Type B pancreatic cell (in vitro differentiated cells): ENCODE measurements at regions not wholly inside any gene's neighbourhood (a gene's known extent, or its start where the extent isn't known, plus 50 kb on each side); places are given as distances from the start of the nearest gene placed in this dataset.

Source experiments
- DNase-seq: peaks from one replicate; pipeline ENCODE4 v3.0.0; 2021; ENCODE audit warnings: mixed read lengths; ENCODE audit not compliant: unreplicated experiment; ENCODE audit errors: extremely low spot score
- H3K27ac Mint-ChIP-seq: 2 replicates; pipeline ENCODE4 v1.8.0; 2021; ENCODE audit warnings: mild to moderate bottlenecking, mixed read lengths
- H3K27me3 Mint-ChIP-seq: 2 replicates; pipeline ENCODE4 v1.8.0; 2021; ENCODE audit warnings: mixed read lengths
- H3K36me3 Mint-ChIP-seq: 2 replicates; pipeline ENCODE4 v1.8.0; 2021; ENCODE audit warnings: mixed read lengths
- H3K4me1 Mint-ChIP-seq: one replicate; pipeline ENCODE4 v1.8.0; 2021; ENCODE audit warnings: mixed read lengths; ENCODE audit not compliant: unreplicated experiment
- H3K4me3 Mint-ChIP-seq: 2 replicates; pipeline ENCODE4 v1.8.0; 2021; ENCODE audit warnings: mild to moderate bottlenecking, mixed read lengths
- H3K9me3 Mint-ChIP-seq: 2 replicates; pipeline ENCODE4 v1.8.0; 2021; ENCODE audit warnings: mixed read lengths
- TF ChIP-seq, protein P1 (sequence below): fragments of 200-600 bp; sonication (generic); conservative IDR thresholded peaks from 2 replicates; pipeline ENCODE4 v1.5.0; 2021; ENCODE audit warnings: antibody characterized with exemption, mild to moderate bottlenecking

DNA sequence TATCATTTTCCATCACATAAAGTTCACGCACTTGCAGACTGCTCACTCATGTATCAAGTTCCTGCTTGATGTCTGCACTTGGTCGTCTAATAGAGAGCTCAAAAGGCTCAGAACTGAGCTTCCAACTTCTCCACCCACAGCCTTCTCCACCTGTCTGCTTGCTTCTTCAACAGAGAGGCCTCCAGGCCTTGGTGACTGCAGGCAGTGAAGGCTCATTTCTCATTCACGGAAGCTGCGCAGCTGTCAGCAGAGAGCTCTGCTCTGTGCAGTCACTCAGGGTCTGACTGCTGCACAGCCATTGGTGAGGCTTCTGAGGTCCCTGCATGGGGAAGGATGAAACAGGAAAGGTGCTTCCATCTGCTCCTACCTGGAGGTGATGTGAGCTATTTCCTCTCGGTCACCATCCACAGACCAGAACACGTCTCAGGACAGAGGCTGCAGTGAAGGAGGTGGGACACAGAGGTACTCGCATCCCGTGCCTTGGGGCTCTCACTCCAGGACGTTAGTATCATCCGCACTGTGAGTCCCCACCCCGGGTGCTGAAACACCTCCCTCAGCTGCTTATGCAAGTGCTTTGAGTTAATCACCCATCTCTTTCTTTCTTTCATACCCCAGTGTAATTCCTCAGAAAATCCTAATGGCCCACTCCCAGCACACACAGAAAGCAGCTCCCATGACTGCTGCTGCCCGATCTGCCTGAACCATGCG is 126.2 kb downstream of the TMEM18 start:
- H3K4me1 Mint-ChIP-seq, result peaks cover 24% of the 10 kb centered on the region
- H3K9me3 Mint-ChIP-seq, result no peaks in the 10 kb centered on the region
- no peaks in the 10 kb centered on the region for H3K36me3 Mint-ChIP-seq
- TF ChIP-seq, protein P1, sequence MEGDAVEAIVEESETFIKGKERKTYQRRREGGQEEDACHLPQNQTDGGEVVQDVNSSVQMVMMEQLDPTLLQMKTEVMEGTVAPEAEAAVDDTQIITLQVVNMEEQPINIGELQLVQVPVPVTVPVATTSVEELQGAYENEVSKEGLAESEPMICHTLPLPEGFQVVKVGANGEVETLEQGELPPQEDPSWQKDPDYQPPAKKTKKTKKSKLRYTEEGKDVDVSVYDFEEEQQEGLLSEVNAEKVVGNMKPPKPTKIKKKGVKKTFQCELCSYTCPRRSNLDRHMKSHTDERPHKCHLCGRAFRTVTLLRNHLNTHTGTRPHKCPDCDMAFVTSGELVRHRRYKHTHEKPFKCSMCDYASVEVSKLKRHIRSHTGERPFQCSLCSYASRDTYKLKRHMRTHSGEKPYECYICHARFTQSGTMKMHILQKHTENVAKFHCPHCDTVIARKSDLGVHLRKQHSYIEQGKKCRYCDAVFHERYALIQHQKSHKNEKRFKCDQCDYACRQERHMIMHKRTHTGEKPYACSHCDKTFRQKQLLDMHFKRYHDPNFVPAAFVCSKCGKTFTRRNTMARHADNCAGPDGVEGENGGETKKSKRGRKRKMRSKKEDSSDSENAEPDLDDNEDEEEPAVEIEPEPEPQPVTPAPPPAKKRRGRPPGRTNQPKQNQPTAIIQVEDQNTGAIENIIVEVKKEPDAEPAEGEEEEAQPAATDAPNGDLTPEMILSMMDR, result no peak
- no peak overlapping the region for H3K4me3 Mint-ChIP-seq
- no peak for DNase-seq
- H3K27ac Mint-ChIP-seq, result no peak overlapping the region
- H3K27me3 Mint-ChIP-seq, result peaks cover 15% of the 10 kb centered on the region

- Mint-ChIP-seq H3K27me3 (peaks cover 5% of the 10 kb centered on the region), H3K4me1 (peaks cover 12% of the 10 kb centered on the region), H3K4me3 (no peak overlapping the region), H3K9me3 (no peaks in the 10 kb centered on the region), H3K36me3 (no peaks in the 10 kb centered on the region), H3K27ac (peak overlapping the region; percentile 23)
- no peak for DNase-seq
- TF ChIP-seq, protein P1, result no peak
Measured at GRCh38 chr2:545711-546650, 131.2 kb downstream of the TMEM18 start.

GRCh38 chr2:545228-545627 is 132.0 kb downstream of the TMEM18 start:
- Mint-ChIP-seq H3K27me3 (peaks cover 5% of the 10 kb centered on the region), H3K4me1 (peaks cover 7% of the 10 kb centered on the region), H3K9me3 (no peaks in the 10 kb centered on the region), H3K27ac (peak overlapping the region; percentile 23), H3K4me3 (no peak overlapping the region), H3K36me3 (no peaks in the 10 kb centered on the region)
- TF ChIP-seq, protein P1, result no peak
- DNase-seq, result no peak

GRCh38 chr2:538646-539045 is 138.6 kb downstream of the TMEM18 start:
- no peak overlapping the region for H3K4me3 Mint-ChIP-seq
- DNase-seq, result no peak
- no peaks in the 10 kb centered on the region for H3K36me3 Mint-ChIP-seq
- TF ChIP-seq, protein P1, result no peak
- peaks cover 4% of the 10 kb centered on the region for H3K9me3 Mint-ChIP-seq
- no peaks in the 10 kb centered on the region for H3K27me3 Mint-ChIP-seq
- H3K27ac Mint-ChIP-seq, result no peak overlapping the region
- no peaks in the 10 kb centered on the region for H3K4me1 Mint-ChIP-seq

GRCh38 chr2:535222-535621 is 142.0 kb downstream of the TMEM18 start:
- no peaks in the 10 kb centered on the region for H3K4me1 Mint-ChIP-seq
- no peak for DNase-seq
- H3K9me3 Mint-ChIP-seq, result peaks cover 8% of the 10 kb centered on the region
- no peak overlapping the region for H3K4me3 Mint-ChIP-seq
- TF ChIP-seq, protein P1, result peak; percentile 68
- no peaks in the 10 kb centered on the region for H3K27me3 Mint-ChIP-seq
- H3K36me3 Mint-ChIP-seq, result no peaks in the 10 kb centered on the region
- no peak overlapping the region for H3K27ac Mint-ChIP-seq
